GM12891 (cell line): ENCODE measurements at regions not wholly inside any gene's neighbourhood (a gene's known extent, or its start where the extent isn't known, plus 50 kb on each side); places are given as distances from the start of the nearest gene placed in this dataset.

Experiments
- POLR2A ChIP-seq: IDR thresholded peaks from 2 replicates; pipeline ENCODE4 v1.6.1; 2011; ENCODE audit warnings: low read depth, low read length, control low read depth
- POLR2AphosphoS5 ChIP-seq: IDR thresholded peaks from 2 replicates; pipeline ENCODE4 v1.6.1; 2011; ENCODE audit warnings: low read depth, low read length, control low read depth
- POU2F2 ChIP-seq: IDR thresholded peaks from 2 replicates; pipeline ENCODE4 v1.6.1; 2011; ENCODE audit warnings: low read depth, mild to moderate bottlenecking, control low read depth, low read length, moderate library complexity
- SPI1 ChIP-seq: IDR thresholded peaks from 2 replicates; pipeline ENCODE4 v1.6.1; 2011; ENCODE audit warnings: low read depth, low read length, control low read depth
- TAF1 ChIP-seq: IDR thresholded peaks from 2 replicates; pipeline ENCODE4 v1.6.1; 2011; ENCODE audit warnings: low read depth, low read length, control low read depth

DNA sequence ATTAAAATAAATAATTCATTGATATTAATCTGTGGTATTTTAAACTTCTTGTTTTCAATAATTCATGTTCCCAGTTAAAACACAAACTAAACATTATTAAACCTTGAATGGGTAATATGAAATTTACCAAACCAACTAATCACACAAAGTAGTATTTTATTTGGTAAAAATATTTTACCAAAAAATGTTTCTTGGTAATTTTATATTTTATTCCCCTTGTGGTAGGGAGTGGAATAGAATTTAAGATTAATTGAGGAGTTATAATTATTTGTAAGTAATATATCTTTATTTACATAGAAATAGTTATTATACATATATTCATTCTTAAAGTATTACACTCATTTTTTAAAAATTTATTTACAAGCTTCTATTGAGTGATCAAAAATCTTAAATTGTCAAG lies 1350.9 kb downstream of the OTOL1 start:
- TF ChIP-seq POLR2A = no peak
- no peak for TF ChIP-seq TAF1
- no peak for TF ChIP-seq POU2F2
- TF ChIP-seq SPI1 = no peak
- no peak for TF ChIP-seq POLR2AphosphoS5
